Stimulated activated CD8-positive, alpha-beta memory T cell treated with anti-CD3 and anti-CD28 coated beads, Interleukin-7, amount 100 ng/mL, for 4 hours (primary cell): ENCODE measurements at regions not wholly inside any gene's neighbourhood (a gene's known extent, or its start where the extent isn't known, plus 50 kb on each side); places are given as distances from the start of the nearest gene placed in this dataset.

ENCODE experiments used
- DNase-seq, 2 donors: peaks; one replicate each; pipeline ENCODE4 v3.0.0-alpha.2; 2020; ENCODE audit warnings: low read depth in 2 of 2

GRCh38 chr1:56034847-56035481 is 544.4 kb downstream of the PLPP3 start:
- DNase-seq: no peak

- no peak for DNase-seq
Observed at GRCh38 chr1:56034222-56034621, 545.1 kb downstream of the PLPP3 start.

- DNase-seq: no peak
Observed at GRCh38 chr1:56033321-56034037, 545.9 kb downstream of the PLPP3 start.

GRCh38 chr1:56032096-56032676 is 547.2 kb downstream of the PLPP3 start:
- DNase-seq: no peak

GRCh38 chr1:56031001-56031400 is 548.4 kb downstream of the PLPP3 start:
- DNase-seq: no peak

- no peak for DNase-seq
Observed at GRCh38 chr1:56029319-56030003, 549.9 kb downstream of the PLPP3 start.

GRCh38 chr1:56028911-56029310 is 550.5 kb downstream of the PLPP3 start:
- no peak for DNase-seq

GRCh38 chr1:56028244-56028643 is 551.1 kb downstream of the PLPP3 start:
- no peak for DNase-seq

- no peak for DNase-seq
Observed at GRCh38 chr1:56025942-56026341, 553.4 kb downstream of the PLPP3 start.

- no peak for DNase-seq
Observed at GRCh38 chr1:56024155-56024554, 555.2 kb downstream of the PLPP3 start.

- DNase-seq: no peak
Observed at GRCh38 chr1:56019922-56020321, 559.4 kb downstream of the PLPP3 start.

- DNase-seq: no peak
Observed at GRCh38 chr1:56019472-56019871, 559.9 kb downstream of the PLPP3 start.

- DNase-seq: no peak
Observed at GRCh38 chr1:56017336-56017735, 562.0 kb downstream of the PLPP3 start.

- no peak for DNase-seq
Observed at GRCh38 chr1:56003846-56004245, 575.5 kb downstream of the PLPP3 start.

- no peak for DNase-seq
Observed at GRCh38 chr1:56002231-56002630, 577.1 kb downstream of the PLPP3 start.

GRCh38 chr1:56000424-56000823 is 578.9 kb downstream of the PLPP3 start:
- no peak for DNase-seq

- DNase-seq: no peak
Observed at GRCh38 chr1:55997536-55997935, 581.8 kb downstream of the PLPP3 start.

- no peak for DNase-seq
Observed at GRCh38 chr1:55993646-55994318, 585.6 kb downstream of the PLPP3 start.

GRCh38 chr1:55990007-55990406 is 589.4 kb downstream of the PLPP3 start:
- DNase-seq: no peak

- no peak for DNase-seq
Observed at GRCh38 chr1:55988963-55989452, 590.4 kb downstream of the PLPP3 start.

GRCh38 chr1:55987491-55988249 is 591.7 kb downstream of the PLPP3 start:
- no peak for DNase-seq
